GM23248 (cell line): ENCODE measurements at regions not wholly inside any gene's neighbourhood (a gene's known extent, or its start where the extent isn't known, plus 50 kb on each side); places are given as distances from the start of the nearest gene placed in this dataset.

Experiments used
- EZH2 ChIP-seq: fragments of 200-600 bp; sonication (generic); IDR thresholded peaks from 2 replicates; pipeline ENCODE4 v1.6.1; 2018; ENCODE audit warnings: antibody characterized with exemption, mild to moderate bottlenecking; ENCODE audit not compliant: insufficient read depth, poor library complexity, severe bottlenecking
- EZH2phosphoT487 ChIP-seq: fragments of 200-600 bp; sonication (generic); IDR thresholded peaks from 2 replicates; pipeline ENCODE4 v1.6.1; 2018; ENCODE audit warnings: antibody characterized with exemption, moderate library complexity, mild to moderate bottlenecking, low read depth; ENCODE audit not compliant: insufficient read depth

DNA sequence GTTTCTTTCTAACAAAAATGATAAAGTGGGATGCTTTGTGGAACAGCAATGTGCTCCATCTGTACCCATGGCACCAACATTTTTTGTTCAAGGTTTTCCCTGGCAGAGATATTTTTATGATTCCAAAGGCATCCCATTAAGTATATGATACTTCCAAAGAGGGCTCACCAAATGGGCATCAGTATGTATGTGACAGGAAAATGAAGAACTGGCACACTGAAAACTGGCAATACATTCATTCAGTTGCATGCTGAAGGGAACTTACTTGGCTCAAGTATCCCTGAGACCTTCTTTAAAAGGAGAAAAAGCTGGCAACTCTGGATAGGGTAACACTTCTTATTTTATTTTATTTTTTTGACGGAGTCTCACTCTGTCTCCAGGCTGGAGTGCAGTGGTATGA is 249.8 kb downstream of the IL20RB start:
- no peak for TF ChIP-seq EZH2
- TF ChIP-seq EZH2phosphoT487 = no peak
